SU-DHL-6 (cell line): ENCODE measurements at regions not wholly inside any gene's neighbourhood (a gene's known extent, or its start where the extent isn't known, plus 50 kb on each side); places are given as distances from the start of the nearest gene placed in this dataset.

Experiments
- EZH2phosphoT487 ChIP-seq: fragments of 200-600 bp; sonication (generic), shearing (Covaris generic); conservative IDR thresholded peaks from 2 replicates; pipeline ENCODE4 v1.6.1; 2018; ENCODE audit warnings: mild to moderate bottlenecking, antibody characterized with exemption, low read length, moderate library complexity, mixed read lengths
- TF ChIP-seq, protein P1 (sequence below): fragments of 200-600 bp; sonication (generic); IDR thresholded peaks from one replicate; pipeline ENCODE4 v1.5.1; 2017; ENCODE audit warnings: antibody characterized with exemption, mild to moderate bottlenecking, low read length, moderate library complexity; ENCODE audit not compliant: insufficient read depth, poor library complexity, severe bottlenecking

GRCh38 chr22:22773427-22773826 is 114.2 kb upstream of the IGLL5 start:
- TF ChIP-seq, protein P1, sequence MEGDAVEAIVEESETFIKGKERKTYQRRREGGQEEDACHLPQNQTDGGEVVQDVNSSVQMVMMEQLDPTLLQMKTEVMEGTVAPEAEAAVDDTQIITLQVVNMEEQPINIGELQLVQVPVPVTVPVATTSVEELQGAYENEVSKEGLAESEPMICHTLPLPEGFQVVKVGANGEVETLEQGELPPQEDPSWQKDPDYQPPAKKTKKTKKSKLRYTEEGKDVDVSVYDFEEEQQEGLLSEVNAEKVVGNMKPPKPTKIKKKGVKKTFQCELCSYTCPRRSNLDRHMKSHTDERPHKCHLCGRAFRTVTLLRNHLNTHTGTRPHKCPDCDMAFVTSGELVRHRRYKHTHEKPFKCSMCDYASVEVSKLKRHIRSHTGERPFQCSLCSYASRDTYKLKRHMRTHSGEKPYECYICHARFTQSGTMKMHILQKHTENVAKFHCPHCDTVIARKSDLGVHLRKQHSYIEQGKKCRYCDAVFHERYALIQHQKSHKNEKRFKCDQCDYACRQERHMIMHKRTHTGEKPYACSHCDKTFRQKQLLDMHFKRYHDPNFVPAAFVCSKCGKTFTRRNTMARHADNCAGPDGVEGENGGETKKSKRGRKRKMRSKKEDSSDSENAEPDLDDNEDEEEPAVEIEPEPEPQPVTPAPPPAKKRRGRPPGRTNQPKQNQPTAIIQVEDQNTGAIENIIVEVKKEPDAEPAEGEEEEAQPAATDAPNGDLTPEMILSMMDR = no peak
- no peak for TF ChIP-seq EZH2phosphoT487
